NCI-H345 treated with DMSO at 0.1 percent for 48 hours (cell line): ENCODE measurements at regions not wholly inside any gene's neighbourhood (a gene's known extent, or its start where the extent isn't known, plus 50 kb on each side); places are given as distances from the start of the nearest gene placed in this dataset.

Source experiments
- DNase-seq: peaks from one replicate; lab custom pipeline; 2025; ENCODE audit not compliant: unreplicated experiment; lab: John Stamatoyannopoulos, UW

GRCh38 chr10:3631701-3632330 lies 153.2 kb downstream of the KLF6 start:
- DNase-seq = no peak

DNA sequence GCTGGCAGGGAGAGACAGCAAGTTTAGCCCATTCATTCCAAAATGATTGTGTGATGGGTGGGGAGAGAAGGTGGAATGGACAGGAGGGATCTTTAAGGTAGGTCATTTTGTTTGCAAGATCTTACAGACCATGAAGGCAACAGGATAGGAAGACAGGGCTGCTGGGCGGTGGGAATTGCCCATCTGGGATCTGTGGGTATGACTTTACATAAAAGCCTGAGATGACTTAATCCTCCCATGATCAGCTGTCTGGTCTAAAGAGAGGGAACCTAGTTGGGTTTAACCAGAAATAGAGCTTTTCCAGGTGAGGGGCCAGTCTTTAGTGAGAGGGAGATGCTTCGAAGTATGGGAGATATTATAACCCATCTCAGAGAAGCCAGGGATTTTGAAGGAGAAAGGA lies 153.7 kb downstream of the KLF6 start:
- no peak for DNase-seq

- no peak for DNase-seq
Measured at GRCh38 chr10:3625959-3626751, 158.9 kb downstream of the KLF6 start.

DNA sequence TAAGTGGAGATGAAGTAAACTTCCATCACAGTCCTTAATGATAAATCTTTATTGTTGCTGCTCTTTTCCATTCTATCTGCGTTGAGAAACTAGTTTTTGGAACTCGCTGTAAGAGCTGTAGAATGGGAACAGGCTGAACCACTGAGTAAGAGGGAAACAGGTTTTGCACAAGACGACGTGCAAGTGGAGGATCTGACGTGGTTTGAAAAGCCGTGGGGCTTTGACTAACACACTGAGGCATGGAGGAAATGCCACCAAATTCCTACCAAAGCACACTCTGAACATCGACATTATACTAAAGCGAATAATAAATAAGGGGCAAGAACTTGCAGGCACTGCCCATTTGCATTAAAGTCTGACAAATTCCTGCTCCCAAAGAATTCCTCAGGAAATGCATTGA lies 160.6 kb downstream of the KLF6 start:
- DNase-seq = no peak

DNA sequence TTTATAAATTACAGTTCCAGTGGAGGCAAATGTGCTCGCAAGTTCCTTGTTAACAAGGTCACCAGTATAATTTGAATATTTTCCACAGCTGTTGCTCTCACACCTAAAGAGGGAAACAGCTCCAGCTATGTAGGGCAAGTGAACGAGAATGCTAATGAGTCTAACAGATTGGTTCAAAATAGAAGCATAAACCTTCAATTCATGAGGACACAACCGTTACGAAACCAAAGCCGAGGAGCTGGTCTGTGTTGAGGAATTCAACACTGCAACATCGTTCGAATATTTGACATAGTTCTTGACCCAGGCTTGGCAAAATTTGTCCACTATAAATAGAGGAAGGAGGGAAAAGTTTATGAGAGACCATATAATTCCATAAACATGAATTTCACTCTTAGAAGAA lies 161.3 kb downstream of the KLF6 start:
- DNase-seq = no peak

DNA sequence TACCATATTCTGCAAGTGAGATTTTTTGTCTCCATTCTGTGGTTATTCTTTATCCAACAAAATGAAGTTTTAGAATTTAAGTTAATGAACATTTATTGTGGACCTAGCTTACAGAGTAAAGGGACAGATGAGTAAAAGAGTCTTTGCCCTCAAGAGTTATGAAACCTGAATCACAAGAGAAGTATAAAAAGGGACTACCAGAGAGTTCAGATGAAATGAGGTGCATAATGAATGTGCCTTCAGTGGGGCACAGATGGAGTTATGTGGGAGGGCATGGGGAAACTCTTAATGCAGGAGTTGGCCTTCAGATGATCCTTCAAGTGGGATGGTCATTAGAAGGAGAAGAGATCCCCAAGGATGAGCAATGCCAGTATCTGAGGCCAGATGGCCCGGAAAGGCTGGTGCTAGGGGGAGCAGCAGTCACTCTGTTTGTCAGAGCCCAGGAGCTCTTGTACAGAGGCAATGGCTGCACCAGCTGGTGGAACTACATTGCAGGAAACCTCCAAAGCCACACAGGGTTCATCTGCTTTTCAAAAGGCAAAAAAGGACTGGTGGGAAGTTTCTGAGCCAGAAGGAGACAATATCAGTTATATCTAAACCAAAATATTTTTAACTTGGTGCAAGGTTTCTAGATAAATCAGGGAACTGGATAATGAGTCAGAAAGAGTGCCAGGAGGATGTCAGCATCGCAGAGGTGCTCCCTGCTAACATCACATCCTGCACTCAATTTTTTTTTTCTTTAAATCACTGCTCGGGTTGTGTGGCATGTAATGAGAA lies 162.0 kb downstream of the KLF6 start:
- no peak for DNase-seq

- DNase-seq = no peak
Measured at GRCh38 chr10:3622427-3622826, 162.6 kb downstream of the KLF6 start.

DNA sequence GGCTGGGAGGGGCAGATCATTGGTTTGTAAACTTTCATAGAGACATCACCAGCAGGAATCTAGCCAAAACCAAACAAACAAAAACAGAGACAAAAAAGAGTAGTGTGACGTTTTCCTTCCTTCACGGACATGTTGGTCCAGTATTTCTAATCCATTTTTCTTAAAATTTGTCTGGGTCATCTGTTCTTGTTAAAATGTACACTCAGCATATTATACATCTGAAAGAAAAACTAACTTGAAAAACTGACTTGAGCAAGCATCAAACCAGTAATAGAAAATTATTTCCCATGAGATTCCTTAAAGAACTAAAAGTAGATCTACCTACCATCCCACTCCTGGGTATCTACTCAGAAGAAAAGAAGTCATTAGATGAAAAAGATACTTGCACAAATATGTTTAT lies 164.2 kb downstream of the KLF6 start:
- DNase-seq = no peak

GRCh38 chr10:3619241-3619640 lies 165.8 kb downstream of the KLF6 start:
- DNase-seq = peak; percentile 1

GRCh38 chr10:3616880-3617279 lies 168.1 kb downstream of the KLF6 start:
- no peak for DNase-seq

- no peak for DNase-seq
Measured at GRCh38 chr10:3613318-3613717, 171.7 kb downstream of the KLF6 start.

DNA sequence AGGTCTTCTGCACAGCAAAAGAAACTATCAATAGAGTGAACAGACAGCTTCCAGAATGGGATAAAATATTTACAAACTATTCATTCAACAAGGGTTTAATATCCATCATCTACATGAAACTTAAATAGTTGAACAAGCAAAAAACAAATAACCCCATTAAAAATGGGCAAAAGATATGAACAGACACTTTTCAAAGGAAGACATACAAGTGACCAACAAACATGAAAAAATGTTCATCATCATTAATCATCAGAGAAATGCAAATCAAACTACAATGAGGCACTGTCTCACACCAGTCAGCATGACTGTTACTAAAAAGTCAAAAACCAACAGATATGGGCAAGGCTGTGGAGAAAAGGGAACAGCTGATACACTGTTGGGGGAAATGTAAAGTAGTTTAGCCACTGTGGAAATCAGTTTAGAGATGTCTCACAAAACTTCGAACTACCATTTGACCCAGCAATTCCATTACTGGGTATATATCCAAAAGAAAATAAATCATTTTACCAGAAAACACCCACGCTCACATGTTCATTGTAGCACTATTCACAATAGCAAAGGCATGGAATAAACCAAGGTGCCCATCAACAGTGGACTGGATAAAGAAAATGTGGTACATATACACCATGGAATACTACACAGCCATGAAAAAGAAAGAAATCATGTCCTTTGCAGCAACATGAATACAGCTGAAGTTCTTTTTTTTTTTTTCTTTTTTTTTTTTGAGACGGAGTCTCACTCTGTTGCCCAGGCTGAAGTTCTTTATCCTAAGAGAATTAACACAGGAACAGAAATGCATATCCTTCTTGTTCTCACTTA lies 172.6 kb downstream of the KLF6 start:
- no peak for DNase-seq

GRCh38 chr10:3606309-3606708 lies 178.7 kb downstream of the KLF6 start:
- DNase-seq = no peak

GRCh38 chr10:3605882-3606281 lies 179.1 kb downstream of the KLF6 start:
- no peak for DNase-seq

DNA sequence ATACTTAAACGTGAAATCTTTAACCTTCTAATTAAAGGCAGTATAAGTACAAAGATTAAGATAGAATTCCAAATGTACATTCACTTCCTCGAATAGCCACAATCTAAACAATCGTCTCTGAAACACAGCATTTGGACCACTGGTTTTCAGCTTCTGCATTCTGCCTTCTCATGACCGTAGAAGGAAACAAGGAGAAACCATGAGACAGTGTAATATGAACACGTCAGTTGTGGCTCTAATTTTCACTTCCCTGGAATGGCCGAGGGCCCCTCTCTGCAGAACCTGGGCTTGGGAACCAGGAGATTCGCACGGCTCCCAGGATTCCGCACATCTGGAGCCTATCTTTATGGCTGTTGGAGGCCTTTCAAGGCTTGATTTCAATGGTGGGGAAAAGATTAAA lies 189.3 kb downstream of the KLF6 start:
- DNase-seq = no peak

DNA sequence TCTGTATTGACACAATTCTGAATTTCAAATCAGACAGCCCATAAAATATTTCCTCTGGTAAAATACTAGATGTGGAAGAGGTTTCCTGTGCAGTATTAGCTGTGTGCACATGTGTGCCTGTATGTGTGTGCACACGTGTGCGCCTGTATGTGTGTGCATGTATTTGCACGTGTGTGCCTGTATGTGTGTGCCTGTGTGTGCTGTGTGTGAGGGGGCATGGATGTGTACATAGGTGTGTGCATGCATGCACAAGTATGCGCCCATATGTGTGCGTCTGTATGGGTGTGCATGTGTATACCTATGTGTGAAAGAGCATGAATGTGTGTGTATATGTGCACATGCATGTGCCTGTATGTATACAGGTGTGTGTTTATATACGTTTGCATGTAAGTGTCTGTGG lies 191.4 kb downstream of the KLF6 start:
- no peak for DNase-seq

DNA sequence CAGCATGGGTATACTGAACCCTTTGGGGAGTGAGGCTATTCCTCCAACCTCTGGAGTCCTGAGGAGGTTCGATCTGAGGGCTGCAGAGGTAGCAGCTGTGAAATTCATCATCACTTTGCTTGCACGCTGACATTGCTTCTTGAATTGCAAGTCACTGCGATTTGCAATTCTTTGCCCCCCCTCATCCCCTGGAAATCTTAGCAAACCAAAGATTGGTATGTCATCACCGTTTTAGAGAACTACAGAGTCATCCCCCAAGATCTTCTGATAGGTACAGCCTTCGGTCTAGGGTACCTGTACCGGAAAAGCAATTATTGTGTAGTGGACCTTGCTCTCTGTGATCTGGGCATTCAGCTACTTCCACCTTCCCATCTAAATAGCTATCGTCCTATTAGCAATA lies 192.6 kb downstream of the KLF6 start:
- DNase-seq = no peak

DNA sequence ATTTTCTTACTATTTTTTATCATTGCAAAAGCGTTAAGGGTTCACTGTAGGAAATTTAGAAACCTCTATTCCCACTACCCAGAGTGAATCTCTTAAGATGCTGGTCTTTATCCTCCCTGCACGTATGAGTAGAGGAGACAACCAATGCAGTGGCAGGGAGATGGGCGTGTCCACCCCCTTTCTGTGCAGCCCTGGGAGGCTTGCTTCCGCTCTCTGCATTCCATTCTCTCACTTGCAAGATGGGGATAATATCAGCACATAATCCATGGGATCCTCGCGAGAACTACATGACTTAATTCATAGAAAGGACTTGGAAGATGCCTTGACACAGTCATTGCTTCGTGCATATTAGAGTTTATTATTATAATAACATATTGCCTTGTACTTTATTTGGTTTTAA lies 196.2 kb downstream of the KLF6 start:
- DNase-seq = no peak

- DNase-seq = no peak
Measured at GRCh38 chr10:3588346-3588745, 196.7 kb downstream of the KLF6 start.

GRCh38 chr10:3584926-3585784 lies 199.9 kb downstream of the KLF6 start:
- no peak for DNase-seq
